ENCODE measurements at regions not wholly inside any gene's neighbourhood (a gene's known extent, or its start where the extent isn't known, plus 50 kb on each side); places are given as distances from the start of the nearest gene placed in this dataset.

- no peak overlapping the region for H3K27ac ChIP-seq (ENCODE audit: low read length)
- H3K9me2 ChIP-seq (replicated peaks; ENCODE audit: insufficient read depth, low read length) = no peaks in the 10 kb centered on the region
- H3K79me2 ChIP-seq (ENCODE audit: low read length) = no peaks in the 10 kb centered on the region
- H3K4me1 ChIP-seq (ENCODE audit: low read length) = no peaks in the 10 kb centered on the region
- DNase-seq = no peak
- no peaks in the 10 kb centered on the region for H3K36me3 ChIP-seq (ENCODE audit: insufficient read depth, low read length)
- no peaks in the 10 kb centered on the region for H3K9me3 ChIP-seq (ENCODE audit: low read length)
- H3K4me3 ChIP-seq (ENCODE audit: low read length) = no peak overlapping the region
- H3K9ac ChIP-seq (ENCODE audit: low read length) = no peak overlapping the region
- H2AFZ ChIP-seq (ENCODE audit: low read length) = no peak overlapping the region
- no peak overlapping the region for H3K4me2 ChIP-seq (ENCODE audit: low read depth, low read length, poor library complexity, severe bottlenecking)
- H4K20me1 ChIP-seq (ENCODE audit: insufficient read depth, low read depth, low read length) = no peaks in the 10 kb centered on the region
- no peaks in the 10 kb centered on the region for H3K27me3 ChIP-seq (ENCODE audit: low read length)
Measured at GRCh38 chr4:41369680-41370079, 113.0 kb downstream of the UCHL1 start.

- H3K9ac ChIP-seq (ENCODE audit: low read length) = no peak overlapping the region
Measured at GRCh38 chr4:41373221-41373620, 116.5 kb downstream of the UCHL1 start.

GRCh38 chr4:41374490-41374889 is 117.8 kb downstream of the UCHL1 start:
- H3K27me3 ChIP-seq (ENCODE audit: low read length) = no peaks in the 10 kb centered on the region
- H3K4me3 ChIP-seq (ENCODE audit: low read length) = no peak overlapping the region
- no peak for DNase-seq
- H3K9me3 ChIP-seq (ENCODE audit: low read length) = no peaks in the 10 kb centered on the region
- no peaks in the 10 kb centered on the region for H3K9me2 ChIP-seq (replicated peaks; ENCODE audit: insufficient read depth, low read length)
- H3K4me2 ChIP-seq (ENCODE audit: low read depth, low read length, poor library complexity, severe bottlenecking) = no peak overlapping the region
- no peaks in the 10 kb centered on the region for H3K79me2 ChIP-seq (ENCODE audit: low read length)
- no peaks in the 10 kb centered on the region for H3K4me1 ChIP-seq (ENCODE audit: low read length)
- no peaks in the 10 kb centered on the region for H4K20me1 ChIP-seq (ENCODE audit: insufficient read depth, low read depth, low read length)
- no peak overlapping the region for H2AFZ ChIP-seq (ENCODE audit: low read length)
- H3K36me3 ChIP-seq (ENCODE audit: insufficient read depth, low read length) = no peaks in the 10 kb centered on the region
- no peak overlapping the region for H3K27ac ChIP-seq (ENCODE audit: low read length)
- no peak overlapping the region for H3K9ac ChIP-seq (ENCODE audit: low read length)

More at GRCh38 chr4:41373221-41373620, 116.5 kb downstream of the UCHL1 start:
- Histone ChIP-seq H3K4me2 (ENCODE audit: low read depth, low read length, poor library complexity, severe bottlenecking) (no peak overlapping the region), H3K36me3 (ENCODE audit: insufficient read depth, low read length) (no peaks in the 10 kb centered on the region), H3K27me3 (ENCODE audit: low read length) (no peaks in the 10 kb centered on the region), H3K9me3 (ENCODE audit: low read length) (no peaks in the 10 kb centered on the region), H2AFZ (ENCODE audit: low read length) (no peak overlapping the region), H3K27ac (ENCODE audit: low read length) (no peak overlapping the region), H3K79me2 (ENCODE audit: low read length) (no peaks in the 10 kb centered on the region), H4K20me1 (ENCODE audit: insufficient read depth, low read depth, low read length) (no peaks in the 10 kb centered on the region), H3K9me2 (replicated peaks; ENCODE audit: insufficient read depth, low read length) (no peaks in the 10 kb centered on the region), H3K4me3 (ENCODE audit: low read length) (no peak overlapping the region), H3K4me1 (ENCODE audit: low read length) (no peaks in the 10 kb centered on the region)
- no peak for DNase-seq

GRCh38 chr4:41375561-41375960 is 118.8 kb downstream of the UCHL1 start:
- Histone ChIP-seq H3K27ac (ENCODE audit: low read length) (no peak overlapping the region), H3K9me3 (ENCODE audit: low read length) (no peaks in the 10 kb centered on the region), H3K79me2 (ENCODE audit: low read length) (no peaks in the 10 kb centered on the region), H3K27me3 (ENCODE audit: low read length) (no peaks in the 10 kb centered on the region), H3K4me3 (ENCODE audit: low read length) (no peak overlapping the region), H2AFZ (ENCODE audit: low read length) (no peak overlapping the region), H3K4me2 (ENCODE audit: low read depth, low read length, poor library complexity, severe bottlenecking) (no peak overlapping the region), H3K9ac (ENCODE audit: low read length) (no peak overlapping the region), H3K9me2 (replicated peaks; ENCODE audit: insufficient read depth, low read length) (no peaks in the 10 kb centered on the region), H4K20me1 (ENCODE audit: insufficient read depth, low read depth, low read length) (no peaks in the 10 kb centered on the region), H3K36me3 (ENCODE audit: insufficient read depth, low read length) (no peaks in the 10 kb centered on the region), H3K4me1 (ENCODE audit: low read length) (no peaks in the 10 kb centered on the region)
- no peak for DNase-seq

- Histone ChIP-seq H3K4me1 (ENCODE audit: low read length) (no peaks in the 10 kb centered on the region), H3K27ac (ENCODE audit: low read length) (no peak overlapping the region), H3K9ac (ENCODE audit: low read length) (no peak overlapping the region), H4K20me1 (ENCODE audit: insufficient read depth, low read depth, low read length) (no peaks in the 10 kb centered on the region), H3K9me2 (replicated peaks; ENCODE audit: insufficient read depth, low read length) (no peaks in the 10 kb centered on the region), H3K4me3 (ENCODE audit: low read length) (no peak overlapping the region), H3K36me3 (ENCODE audit: insufficient read depth, low read length) (no peaks in the 10 kb centered on the region), H3K4me2 (ENCODE audit: low read depth, low read length, poor library complexity, severe bottlenecking) (no peak overlapping the region), H3K9me3 (ENCODE audit: low read length) (no peaks in the 10 kb centered on the region), H3K79me2 (ENCODE audit: low read length) (no peaks in the 10 kb centered on the region), H3K27me3 (ENCODE audit: low read length) (no peaks in the 10 kb centered on the region), H2AFZ (ENCODE audit: low read length) (no peak overlapping the region)
- DNase-seq = no peak
Measured at GRCh38 chr4:41377196-41377595, 120.5 kb downstream of the UCHL1 start.

- H3K27me3 ChIP-seq (ENCODE audit: low read length) = no peaks in the 10 kb centered on the region
- no peaks in the 10 kb centered on the region for H3K4me1 ChIP-seq (ENCODE audit: low read length)
- no peak overlapping the region for H2AFZ ChIP-seq (ENCODE audit: low read length)
- no peak for DNase-seq
- H3K9me2 ChIP-seq (replicated peaks; ENCODE audit: insufficient read depth, low read length) = no peaks in the 10 kb centered on the region
- no peak overlapping the region for H3K27ac ChIP-seq (ENCODE audit: low read length)
- H3K4me2 ChIP-seq (ENCODE audit: low read depth, low read length, poor library complexity, severe bottlenecking) = no peak overlapping the region
- no peaks in the 10 kb centered on the region for H3K9me3 ChIP-seq (ENCODE audit: low read length)
- no peaks in the 10 kb centered on the region for H4K20me1 ChIP-seq (ENCODE audit: insufficient read depth, low read depth, low read length)
- no peaks in the 10 kb centered on the region for H3K36me3 ChIP-seq (ENCODE audit: insufficient read depth, low read length)
- no peaks in the 10 kb centered on the region for H3K79me2 ChIP-seq (ENCODE audit: low read length)
- no peak overlapping the region for H3K9ac ChIP-seq (ENCODE audit: low read length)
- H3K4me3 ChIP-seq (ENCODE audit: low read length) = no peak overlapping the region
Measured at GRCh38 chr4:41379230-41379629, 122.5 kb downstream of the UCHL1 start.

GRCh38 chr4:41380511-41381157 is 123.9 kb downstream of the UCHL1 start:
- H3K4me2 ChIP-seq (ENCODE audit: low read depth, low read length, poor library complexity, severe bottlenecking) = no peak overlapping the region
- H3K9ac ChIP-seq (ENCODE audit: low read length) = no peak overlapping the region
- H2AFZ ChIP-seq (ENCODE audit: low read length) = no peak overlapping the region
- H3K4me3 ChIP-seq (ENCODE audit: low read length) = no peak overlapping the region
- no peaks in the 10 kb centered on the region for H3K9me2 ChIP-seq (replicated peaks; ENCODE audit: insufficient read depth, low read length)
- no peaks in the 10 kb centered on the region for H4K20me1 ChIP-seq (ENCODE audit: insufficient read depth, low read depth, low read length)
- no peaks in the 10 kb centered on the region for H3K27me3 ChIP-seq (ENCODE audit: low read length)
- H3K9me3 ChIP-seq (ENCODE audit: low read length) = no peaks in the 10 kb centered on the region
- no peaks in the 10 kb centered on the region for H3K79me2 ChIP-seq (ENCODE audit: low read length)
- H3K36me3 ChIP-seq (ENCODE audit: insufficient read depth, low read length) = no peaks in the 10 kb centered on the region
- DNase-seq = no peak
- no peak overlapping the region for H3K27ac ChIP-seq (ENCODE audit: low read length)
- no peaks in the 10 kb centered on the region for H3K4me1 ChIP-seq (ENCODE audit: low read length)

GRCh38 chr4:41381384-41381783 is 124.7 kb downstream of the UCHL1 start:
- H3K4me1 ChIP-seq (ENCODE audit: low read length) = no peaks in the 10 kb centered on the region
- no peak overlapping the region for H3K9ac ChIP-seq (ENCODE audit: low read length)
- H3K27ac ChIP-seq (ENCODE audit: low read length) = no peak overlapping the region
- no peak for DNase-seq
- no peaks in the 10 kb centered on the region for H3K36me3 ChIP-seq (ENCODE audit: insufficient read depth, low read length)
- H2AFZ ChIP-seq (ENCODE audit: low read length) = no peak overlapping the region
- H3K79me2 ChIP-seq (ENCODE audit: low read length) = no peaks in the 10 kb centered on the region
- no peak overlapping the region for H3K4me2 ChIP-seq (ENCODE audit: low read depth, low read length, poor library complexity, severe bottlenecking)
- no peaks in the 10 kb centered on the region for H3K9me2 ChIP-seq (replicated peaks; ENCODE audit: insufficient read depth, low read length)
- no peaks in the 10 kb centered on the region for H3K27me3 ChIP-seq (ENCODE audit: low read length)
- H3K4me3 ChIP-seq (ENCODE audit: low read length) = no peak overlapping the region
- H4K20me1 ChIP-seq (ENCODE audit: insufficient read depth, low read depth, low read length) = no peaks in the 10 kb centered on the region
- no peaks in the 10 kb centered on the region for H3K9me3 ChIP-seq (ENCODE audit: low read length)

- Histone ChIP-seq H2AFZ (ENCODE audit: low read length) (no peak overlapping the region), H3K9ac (ENCODE audit: low read length) (no peak overlapping the region), H3K27ac (ENCODE audit: low read length) (no peak overlapping the region), H3K27me3 (ENCODE audit: low read length) (no peaks in the 10 kb centered on the region), H3K9me2 (replicated peaks; ENCODE audit: insufficient read depth, low read length) (no peaks in the 10 kb centered on the region), H3K4me3 (ENCODE audit: low read length) (no peak overlapping the region), H3K9me3 (ENCODE audit: low read length) (no peaks in the 10 kb centered on the region), H3K36me3 (ENCODE audit: insufficient read depth, low read length) (no peaks in the 10 kb centered on the region), H3K79me2 (ENCODE audit: low read length) (no peaks in the 10 kb centered on the region), H3K4me2 (ENCODE audit: low read depth, low read length, poor library complexity, severe bottlenecking) (no peak overlapping the region), H4K20me1 (ENCODE audit: insufficient read depth, low read depth, low read length) (no peaks in the 10 kb centered on the region), H3K4me1 (ENCODE audit: low read length) (no peaks in the 10 kb centered on the region)
- no peak for DNase-seq
Measured at GRCh38 chr4:41384992-41385391, 128.3 kb downstream of the UCHL1 start.
